ENCODE measurements at regions not wholly inside any gene's neighbourhood (a gene's known extent, or its start where the extent isn't known, plus 50 kb on each side); places are given as distances from the start of the nearest gene placed in this dataset.

- WGBS, 5 donors, result 82 to 95% (median 88%) methylated on average over 5 of the region's 5 CpGs
- Histone ChIP-seq H3K9me3 (no peaks in the 10 kb centered on the region), H3K27me3 (replicated peaks in 1 of 7) (peaks cover 0 to 20% (median 0%) of the 10 kb centered on the region in 7 donors), H3K36me3 (no peaks in the 10 kb centered on the region), H3K27ac (no peak overlapping the region), H3K4me1 (no peaks in the 10 kb centered on the region), H3K4me3 (no peak overlapping the region)
- no peak for TF ChIP-seq POLR2A (IDR thresholded peaks at IDR 0.05)
- TF ChIP-seq, protein P1, sequence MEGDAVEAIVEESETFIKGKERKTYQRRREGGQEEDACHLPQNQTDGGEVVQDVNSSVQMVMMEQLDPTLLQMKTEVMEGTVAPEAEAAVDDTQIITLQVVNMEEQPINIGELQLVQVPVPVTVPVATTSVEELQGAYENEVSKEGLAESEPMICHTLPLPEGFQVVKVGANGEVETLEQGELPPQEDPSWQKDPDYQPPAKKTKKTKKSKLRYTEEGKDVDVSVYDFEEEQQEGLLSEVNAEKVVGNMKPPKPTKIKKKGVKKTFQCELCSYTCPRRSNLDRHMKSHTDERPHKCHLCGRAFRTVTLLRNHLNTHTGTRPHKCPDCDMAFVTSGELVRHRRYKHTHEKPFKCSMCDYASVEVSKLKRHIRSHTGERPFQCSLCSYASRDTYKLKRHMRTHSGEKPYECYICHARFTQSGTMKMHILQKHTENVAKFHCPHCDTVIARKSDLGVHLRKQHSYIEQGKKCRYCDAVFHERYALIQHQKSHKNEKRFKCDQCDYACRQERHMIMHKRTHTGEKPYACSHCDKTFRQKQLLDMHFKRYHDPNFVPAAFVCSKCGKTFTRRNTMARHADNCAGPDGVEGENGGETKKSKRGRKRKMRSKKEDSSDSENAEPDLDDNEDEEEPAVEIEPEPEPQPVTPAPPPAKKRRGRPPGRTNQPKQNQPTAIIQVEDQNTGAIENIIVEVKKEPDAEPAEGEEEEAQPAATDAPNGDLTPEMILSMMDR (IDR thresholded peaks at IDR 0.05 in 8 of 11, conservative IDR thresholded peaks at IDR 0.05 in 3 of 11), result no peak
- no peak for TF ChIP-seq POLR2AphosphoS5 (IDR thresholded peaks at IDR 0.05)
- intact Hi-C loops (cut with DNase I; ENCODE audit: low total_unique reads), result no loop called here
- DNase-seq, result no peak
Measured at GRCh38 chr15:62912808-62913207, 129.7 kb upstream of the TPM1 start.

DNA sequence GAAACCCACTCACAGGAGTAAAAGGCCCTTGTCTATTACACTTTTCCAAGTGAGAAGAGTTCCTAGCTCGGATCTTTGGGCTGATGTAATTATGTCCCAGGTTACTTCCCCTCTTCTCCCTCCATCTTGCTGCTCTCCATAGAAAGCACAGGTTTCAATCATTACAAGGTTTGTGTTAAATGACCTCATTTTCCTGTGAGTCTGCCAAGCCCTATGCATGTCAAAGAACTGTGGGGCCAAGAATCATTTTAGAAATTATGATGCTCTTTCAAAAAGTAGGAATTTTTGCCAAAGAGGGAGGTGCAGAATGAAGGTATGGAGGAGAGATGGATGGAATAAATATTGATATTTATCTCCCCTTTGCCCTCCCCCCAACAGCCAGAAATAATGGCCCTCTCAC, 129.3 kb upstream of the TPM1 start:
- peaks cover 0 to 20% (median 0%) of the 10 kb centered on the region in 7 donors for H3K27me3 ChIP-seq (replicated peaks in 1 of 7)
- H3K4me3 ChIP-seq, result no peak overlapping the region
- no peak overlapping the region for H3K27ac ChIP-seq
- H3K36me3 ChIP-seq, result no peaks in the 10 kb centered on the region
- no peak for TF ChIP-seq POLR2A (IDR thresholded peaks at IDR 0.05)
- TF ChIP-seq, protein P1 (IDR thresholded peaks at IDR 0.05 in 8 of 11, conservative IDR thresholded peaks at IDR 0.05 in 3 of 11), result no peak
- TF ChIP-seq POLR2AphosphoS5 (IDR thresholded peaks at IDR 0.05), result no peak
- intact Hi-C loops (cut with DNase I; ENCODE audit: low total_unique reads), result no loop called here
- no peaks in the 10 kb centered on the region for H3K4me1 ChIP-seq
- DNase-seq, result no peak
- H3K9me3 ChIP-seq, result no peaks in the 10 kb centered on the region
- 50 to 88% (median 67%) methylated on average over 1 of the region's 1 CpG for WGBS, 5 donors

DNA sequence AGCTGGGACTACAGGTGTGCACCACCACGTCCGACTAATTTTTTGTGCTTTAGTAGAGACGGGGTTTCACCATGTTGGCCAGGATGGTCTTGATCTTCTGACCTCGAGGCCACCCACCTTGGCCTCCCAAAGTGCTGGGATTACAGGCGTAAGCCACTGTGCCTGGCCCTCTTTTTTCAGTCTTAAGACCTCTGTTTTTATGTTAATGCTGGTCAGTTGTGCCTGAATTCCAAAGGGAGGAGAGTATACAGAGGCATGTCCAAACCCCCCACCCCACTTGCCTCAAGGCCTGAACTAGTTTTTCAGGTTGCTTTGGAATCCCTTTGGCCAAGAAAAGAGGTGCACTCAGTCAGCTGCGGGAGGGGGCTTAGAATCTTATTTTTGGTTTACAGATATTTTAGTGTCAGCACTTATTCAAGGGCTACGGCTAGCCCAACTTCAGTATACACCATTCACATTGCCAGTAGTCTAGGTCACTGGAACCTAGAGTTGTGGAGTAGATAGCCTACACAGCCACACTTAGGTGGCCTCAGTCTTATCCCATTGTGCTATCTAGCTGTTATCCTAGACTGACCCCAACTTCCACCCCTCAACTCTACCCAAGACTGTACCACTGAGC, 128.0 kb upstream of the TPM1 start:
- no peaks in the 10 kb centered on the region for H3K36me3 ChIP-seq
- peaks cover 0 to 20% (median 0%) of the 10 kb centered on the region in 7 donors for H3K27me3 ChIP-seq (replicated peaks in 1 of 7)
- H3K9me3 ChIP-seq, result no peaks in the 10 kb centered on the region
- no peak overlapping the region for H3K27ac ChIP-seq
- 86 to 94% (median 89%) methylated on average over 7 of the region's 7 CpGs for WGBS, 5 donors
- no peak overlapping the region for H3K4me3 ChIP-seq
- no peak for TF ChIP-seq POLR2AphosphoS5 (IDR thresholded peaks at IDR 0.05)
- no peak for TF ChIP-seq POLR2A (IDR thresholded peaks at IDR 0.05)
- TF ChIP-seq, protein P1 (IDR thresholded peaks at IDR 0.05 in 8 of 11, conservative IDR thresholded peaks at IDR 0.05 in 3 of 11), result no peak
- no peaks in the 10 kb centered on the region for H3K4me1 ChIP-seq
- DNase-seq, result no peak
- intact Hi-C loops (cut with DNase I; ENCODE audit: low total_unique reads), result no loop called here

DNA sequence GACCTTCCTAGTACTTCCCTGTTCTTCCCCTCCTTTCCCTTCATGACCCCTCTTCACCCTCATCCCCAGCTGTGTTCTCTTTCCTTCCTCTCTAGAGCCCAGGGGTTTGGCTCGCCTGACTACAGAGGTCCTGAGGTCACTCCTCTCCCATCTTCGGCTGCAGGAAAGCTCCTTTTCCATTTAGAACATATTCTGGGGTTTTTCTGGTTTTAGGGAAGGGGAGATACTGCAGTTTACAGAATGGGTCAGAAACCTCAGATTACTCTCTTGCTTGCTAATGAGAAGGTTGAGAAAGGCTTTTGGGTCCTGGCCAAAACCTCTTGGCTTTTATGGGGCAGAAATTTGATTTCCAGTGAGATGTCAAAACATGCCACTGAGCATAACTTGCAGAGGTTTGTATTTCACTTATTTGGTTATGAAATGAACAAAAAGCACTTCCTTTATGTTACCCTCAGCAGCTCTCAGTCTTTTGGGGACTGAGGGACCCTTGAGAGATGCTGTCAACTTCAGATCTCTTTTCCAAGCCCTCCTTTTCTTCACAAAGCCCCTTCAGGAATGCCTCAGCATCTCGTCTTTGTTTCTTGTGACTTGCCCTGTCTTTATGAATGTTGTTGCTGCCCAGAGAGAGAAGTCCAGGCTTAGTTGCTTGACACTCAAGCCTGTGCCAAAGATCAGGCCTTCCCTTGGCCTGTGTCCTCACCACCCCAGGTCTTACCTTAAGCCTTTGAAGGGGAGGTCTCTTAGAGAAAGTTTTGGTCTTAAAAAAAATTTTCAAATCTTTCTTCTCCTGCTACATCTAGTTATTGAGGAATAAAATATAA, 121.7 kb upstream of the TPM1 start:
- H3K36me3 ChIP-seq, result no peaks in the 10 kb centered on the region
- H3K4me1 ChIP-seq, result peaks cover 0 to 30% (median 8%) of the 10 kb centered on the region in 6 donors
- peak overlapping the region in 5 of 8 donors; percentile 45 to 59 (median 53) for H3K27ac ChIP-seq
- peak in 1 of 3 donors; percentile 9 for TF ChIP-seq POLR2AphosphoS5 (IDR thresholded peaks at IDR 0.05)
- TF ChIP-seq, protein P1 (IDR thresholded peaks at IDR 0.05 in 8 of 11, conservative IDR thresholded peaks at IDR 0.05 in 3 of 11), result no peak
- no peak overlapping the region for H3K4me3 ChIP-seq
- H3K27me3 ChIP-seq (replicated peaks in 1 of 7), result no peaks in the 10 kb centered on the region
- intact Hi-C loops (cut with DNase I; ENCODE audit: low total_unique reads), result no loop called here
- DNase-seq, result no peak
- 31 to 52% (median 35%) methylated on average over 3 of the region's 3 CpGs for WGBS, 5 donors
- no peaks in the 10 kb centered on the region for H3K9me3 ChIP-seq
